ENCODE measurements at regions not wholly inside any gene's neighbourhood (a gene's known extent, or its start where the extent isn't known, plus 50 kb on each side); places are given as distances from the start of the nearest gene placed in this dataset.
"Not testable (repeated sequence)": the region's sequence is repeated elsewhere in the genome, so short reads cannot be mapped to it uniquely, and the experiment has no call there.

- H3K4me3 ChIP-seq (ENCODE audit: low read depth, low read length): no peak overlapping the region
- ChIA-PET POLR2A (no interaction called here), CTCF (no interaction called here)
- no peak for TF ChIP-seq CTCF (IDR thresholded peaks at IDR 0.05; ENCODE audit: insufficient read depth, low read length, missing control alignments)
- no peak for DNase-seq (ENCODE audit: low read depth, low spot score)
These were observed 101.9 kb downstream of the SOX14 start for GRCh38 chr3:137866001-137866400.

- POLR2A ChIA-PET: no interaction called here
- H3K4me3 ChIP-seq (ENCODE audit: low read depth, low read length): no peak overlapping the region
- TF ChIP-seq CTCF (IDR thresholded peaks at IDR 0.05; ENCODE audit: insufficient read depth, low read length, missing control alignments): no peak
- CTCF ChIA-PET: no interaction called here
- DNase-seq (ENCODE audit: low read depth, low spot score): no peak
These were observed 102.8 kb downstream of the SOX14 start for GRCh38 chr3:137866933-137867332.

- POLR2A ChIA-PET: no interaction called here
- DNase-seq (ENCODE audit: low read depth, low spot score): no peak
- CTCF ChIA-PET: no interaction called here
- no peak for TF ChIP-seq CTCF (IDR thresholded peaks at IDR 0.05; ENCODE audit: insufficient read depth, low read length, missing control alignments)
- no peak overlapping the region for H3K4me3 ChIP-seq (ENCODE audit: low read depth, low read length)
These were observed 103.5 kb downstream of the SOX14 start for GRCh38 chr3:137867611-137868010.

- no peak overlapping the region for H3K4me3 ChIP-seq (ENCODE audit: low read depth, low read length)
- TF ChIP-seq CTCF (IDR thresholded peaks at IDR 0.05; ENCODE audit: insufficient read depth, low read length, missing control alignments): no peak
- POLR2A ChIA-PET: no interaction called here
- CTCF ChIA-PET: no interaction called here
- no peak for DNase-seq (ENCODE audit: low read depth, low spot score)
These were observed 104.9 kb downstream of the SOX14 start for GRCh38 chr3:137869022-137869421.

GRCh38 chr3:137872589-137872988 is 108.5 kb downstream of the SOX14 start:
- DNase-seq (ENCODE audit: low read depth, low spot score); POLR2A ChIA-PET; CTCF ChIA-PET; H3K4me3 ChIP-seq (ENCODE audit: low read depth, low read length): not testable (repeated sequence)

GRCh38 chr3:137896842-137897241 is 113.1 kb upstream of the CLDN18 start:
- CTCF ChIA-PET: interaction anchor here (1.2 kb wide), 1 partner anchor 50 kb away, joined by 3 read pairs; no protein-coding TSS in a partner anchor
- DNase-seq (ENCODE audit: low read depth, low spot score); POLR2A ChIA-PET; H3K4me3 ChIP-seq (ENCODE audit: low read depth, low read length): not testable (repeated sequence)

GRCh38 chr3:137906985-137907649 is 102.8 kb upstream of the CLDN18 start:
- ChIA-PET CTCF (no interaction called here), POLR2A (no interaction called here)
- TF ChIP-seq CTCF (IDR thresholded peaks at IDR 0.05; ENCODE audit: insufficient read depth, low read length, missing control alignments): no peak
- no peak for DNase-seq (ENCODE audit: low read depth, low spot score)
- H3K4me3 ChIP-seq (ENCODE audit: low read depth, low read length): no peak overlapping the region

Measured in AG04449 (cell line).